ENCODE measurements at regions not wholly inside any gene's neighbourhood (a gene's known extent, or its start where the extent isn't known, plus 50 kb on each side); places are given as distances from the start of the nearest gene placed in this dataset.

DNA sequence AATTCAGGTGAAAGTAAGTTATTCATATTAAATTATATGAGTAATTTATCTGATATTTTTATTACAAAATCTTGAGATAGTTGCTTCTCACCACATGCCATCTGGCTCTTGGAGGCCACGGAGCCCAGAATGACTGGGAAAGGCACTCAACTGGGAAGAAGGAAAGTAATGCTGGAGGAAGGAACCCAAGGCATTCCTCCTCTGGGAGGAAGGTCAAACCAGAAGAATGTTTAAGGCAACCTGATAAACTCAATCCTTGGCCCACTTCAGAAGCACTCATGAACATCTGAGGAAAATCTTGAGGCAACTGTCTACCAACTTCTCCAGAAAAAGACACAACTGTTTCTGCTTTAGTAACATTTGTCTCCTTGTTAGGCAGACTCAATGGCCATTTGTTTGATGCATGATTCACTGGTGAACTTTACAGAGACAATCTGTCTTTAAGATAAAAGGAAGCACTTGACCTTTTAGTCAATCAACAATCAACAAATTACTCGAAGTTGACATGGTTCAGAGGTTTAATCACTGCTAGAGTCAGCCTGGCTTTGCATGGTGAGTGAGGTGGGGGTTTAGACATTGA, 261.4 kb upstream of the MME start:
- TF ChIP-seq CTCF (IDR thresholded peaks at IDR 0.05) (no peak), EZH2 (IDR thresholded peaks at IDR 0.05) (no peak)

Data from neural progenitor cell (in vitro differentiated cells).